Esophagus squamous epithelium (tissue), 4 donors: ENCODE measurements at regions not wholly inside any gene's neighbourhood (a gene's known extent, or its start where the extent isn't known, plus 50 kb on each side); places are given as distances from the start of the nearest gene placed in this dataset.

Experiments used
- POLR2A ChIP-seq, 4 donors: fragments of 450-650 bp; IDR thresholded peaks; one replicate each; pipeline ENCODE4 v1.6.1; 2017; ENCODE audit warnings: antibody characterized with exemption in 4 of 4, mild to moderate bottlenecking in 4 of 4, moderate library complexity in 3 of 4
- TF ChIP-seq, protein P1 (sequence below), 6 experiments: fragments of 450-650 bp in 4 of 6; fragments of 200-600 bp in 2 of 6; sonication (generic) in 2 of 6; IDR thresholded peaks; one replicate each; pipeline ENCODE4 v1.5.1; 2016 to 2019; ENCODE audit warnings: antibody characterized with exemption in 6 of 6, mild to moderate bottlenecking in 4 of 6, moderate library complexity in 4 of 6

DNA sequence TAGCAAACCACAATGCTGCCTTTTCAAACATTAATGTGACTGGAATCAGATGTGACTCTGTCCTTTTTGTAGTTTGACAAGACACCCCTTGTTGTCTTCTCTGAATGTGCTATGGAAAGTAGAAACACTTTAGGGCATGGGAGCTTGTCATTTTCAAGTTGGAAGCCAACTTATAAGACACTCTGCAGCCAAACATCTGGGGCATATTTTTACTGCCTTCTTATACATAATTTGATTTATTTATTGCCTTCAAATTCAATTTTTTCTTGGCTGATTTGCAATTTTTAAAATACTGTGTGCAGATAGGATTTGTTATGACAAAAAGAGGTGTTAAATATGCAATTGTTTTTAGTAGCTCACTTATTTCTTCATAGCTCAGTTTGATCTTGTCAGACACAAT, 1002.0 kb upstream of the PCDH7 start:
- TF ChIP-seq, protein P1, sequence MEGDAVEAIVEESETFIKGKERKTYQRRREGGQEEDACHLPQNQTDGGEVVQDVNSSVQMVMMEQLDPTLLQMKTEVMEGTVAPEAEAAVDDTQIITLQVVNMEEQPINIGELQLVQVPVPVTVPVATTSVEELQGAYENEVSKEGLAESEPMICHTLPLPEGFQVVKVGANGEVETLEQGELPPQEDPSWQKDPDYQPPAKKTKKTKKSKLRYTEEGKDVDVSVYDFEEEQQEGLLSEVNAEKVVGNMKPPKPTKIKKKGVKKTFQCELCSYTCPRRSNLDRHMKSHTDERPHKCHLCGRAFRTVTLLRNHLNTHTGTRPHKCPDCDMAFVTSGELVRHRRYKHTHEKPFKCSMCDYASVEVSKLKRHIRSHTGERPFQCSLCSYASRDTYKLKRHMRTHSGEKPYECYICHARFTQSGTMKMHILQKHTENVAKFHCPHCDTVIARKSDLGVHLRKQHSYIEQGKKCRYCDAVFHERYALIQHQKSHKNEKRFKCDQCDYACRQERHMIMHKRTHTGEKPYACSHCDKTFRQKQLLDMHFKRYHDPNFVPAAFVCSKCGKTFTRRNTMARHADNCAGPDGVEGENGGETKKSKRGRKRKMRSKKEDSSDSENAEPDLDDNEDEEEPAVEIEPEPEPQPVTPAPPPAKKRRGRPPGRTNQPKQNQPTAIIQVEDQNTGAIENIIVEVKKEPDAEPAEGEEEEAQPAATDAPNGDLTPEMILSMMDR (IDR thresholded peaks at IDR 0.05) = no peak
- TF ChIP-seq POLR2A (IDR thresholded peaks at IDR 0.05) = no peak
